ENCODE measurements at regions not wholly inside any gene's neighbourhood (a gene's known extent, or its start where the extent isn't known, plus 50 kb on each side); places are given as distances from the start of the nearest gene placed in this dataset.

DNA sequence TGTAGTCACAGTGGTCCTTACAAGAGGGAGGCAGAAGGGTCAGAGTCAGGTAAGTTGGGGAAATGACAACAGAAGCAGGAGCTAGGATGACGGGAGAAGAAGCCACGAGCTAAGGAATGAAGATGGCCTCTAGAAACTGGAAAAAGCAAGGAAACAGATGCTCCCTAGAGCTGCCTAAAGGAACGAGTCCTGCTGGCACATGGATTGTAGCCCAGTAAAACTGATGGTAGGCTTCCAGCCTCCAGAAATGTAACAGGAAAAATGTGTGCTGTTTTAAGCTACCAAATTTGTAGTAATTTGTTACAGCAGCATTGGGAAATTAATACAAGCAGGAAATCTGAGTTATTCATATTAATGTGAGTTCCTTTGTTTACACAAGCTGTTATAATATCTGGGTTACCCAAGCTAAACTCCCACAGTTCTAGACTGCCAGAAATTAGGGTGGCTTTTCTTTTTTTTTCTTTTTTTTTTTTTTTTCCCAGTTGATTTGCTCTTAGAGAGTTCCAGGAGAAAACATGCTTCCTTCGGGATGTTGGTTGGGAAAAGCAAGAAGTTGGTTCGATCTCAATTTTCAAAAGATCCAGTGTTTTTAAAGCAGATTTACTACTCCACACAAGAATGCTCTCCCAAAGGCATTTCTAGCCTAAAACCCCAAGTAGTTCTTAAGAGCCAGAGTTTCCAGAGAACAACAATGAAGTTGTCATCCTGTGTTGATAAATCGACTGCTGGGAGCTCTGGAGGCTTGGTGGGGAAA, 400.0 kb upstream of the SLC24A2 start:
- Histone ChIP-seq H3K9me3 (ENCODE audit: insufficient read depth, low read length) (peaks cover 14% of the 10 kb centered on the region; the same call in 1 of the 2 replicates), H3K36me3 (ENCODE audit: insufficient read depth, insufficient read length, low read length) (no peaks in the 10 kb centered on the region), H3K4me1 (ENCODE audit: insufficient read depth, insufficient read length) (peaks cover 2% of the 10 kb centered on the region), H3K4me3 (ENCODE audit: insufficient read length, low read depth) (no peak overlapping the region), H3K9ac (ENCODE audit: insufficient read length, low read depth) (no peak overlapping the region), H3K27me3 (ENCODE audit: insufficient read depth, insufficient read length) (no peaks in the 10 kb centered on the region)
- no peak for DNase-seq (ENCODE audit: low read depth, low spot score)
- TF ChIP-seq SUZ12 (IDR thresholded peaks at IDR 0.05; ENCODE audit: extremely low read depth, insufficient read depth, insufficient read length) (no peak), YY1 (IDR thresholded peaks at IDR 0.05; ENCODE audit: insufficient read depth, insufficient read length) (no peak), ZNF274 (IDR thresholded peaks at IDR 0.05; ENCODE audit: low read depth, low read length) (no peak)

GRCh38 chr9:20187318-20187717, 398.5 kb upstream of the SLC24A2 start:
- H3K9me3 ChIP-seq (ENCODE audit: insufficient read depth, low read length), result 0 out of 2 replicates have a peak, but pooled peaks cover 6% of the 10 kb centered on the region
- no peak overlapping the region for H3K9ac ChIP-seq (ENCODE audit: insufficient read length, low read depth)
- H3K36me3 ChIP-seq (ENCODE audit: insufficient read depth, insufficient read length, low read length), result no peaks in the 10 kb centered on the region
- H3K4me1 ChIP-seq (ENCODE audit: insufficient read depth, insufficient read length), result peaks cover 2% of the 10 kb centered on the region
- H3K27me3 ChIP-seq (ENCODE audit: insufficient read depth, insufficient read length), result no peaks in the 10 kb centered on the region
- no peak for TF ChIP-seq YY1 (IDR thresholded peaks at IDR 0.05; ENCODE audit: insufficient read depth, insufficient read length)
- TF ChIP-seq ZNF274 (IDR thresholded peaks at IDR 0.05; ENCODE audit: low read depth, low read length), result no peak
- no peak for TF ChIP-seq SUZ12 (IDR thresholded peaks at IDR 0.05; ENCODE audit: extremely low read depth, insufficient read depth, insufficient read length)
- no peak overlapping the region for H3K4me3 ChIP-seq (ENCODE audit: insufficient read length, low read depth)
- DNase-seq (ENCODE audit: low read depth, low spot score), result no peak

GRCh38 chr9:20186823-20187222, 398.0 kb upstream of the SLC24A2 start:
- Histone ChIP-seq H3K9ac (ENCODE audit: insufficient read length, low read depth) (no peak overlapping the region), H3K4me3 (ENCODE audit: insufficient read length, low read depth) (no peak overlapping the region), H3K36me3 (ENCODE audit: insufficient read depth, insufficient read length, low read length) (no peaks in the 10 kb centered on the region), H3K27me3 (ENCODE audit: insufficient read depth, insufficient read length) (no peaks in the 10 kb centered on the region), H3K4me1 (ENCODE audit: insufficient read depth, insufficient read length) (peaks cover 2% of the 10 kb centered on the region), H3K9me3 (ENCODE audit: insufficient read depth, low read length) (0 out of 2 replicates have a peak, but pooled peaks cover 1% of the 10 kb centered on the region)
- DNase-seq (ENCODE audit: low read depth, low spot score), result no peak
- no peak for TF ChIP-seq YY1 (IDR thresholded peaks at IDR 0.05; ENCODE audit: insufficient read depth, insufficient read length)
- TF ChIP-seq SUZ12 (IDR thresholded peaks at IDR 0.05; ENCODE audit: extremely low read depth, insufficient read depth, insufficient read length), result no peak
- TF ChIP-seq ZNF274 (IDR thresholded peaks at IDR 0.05; ENCODE audit: low read depth, low read length), result no peak

DNA sequence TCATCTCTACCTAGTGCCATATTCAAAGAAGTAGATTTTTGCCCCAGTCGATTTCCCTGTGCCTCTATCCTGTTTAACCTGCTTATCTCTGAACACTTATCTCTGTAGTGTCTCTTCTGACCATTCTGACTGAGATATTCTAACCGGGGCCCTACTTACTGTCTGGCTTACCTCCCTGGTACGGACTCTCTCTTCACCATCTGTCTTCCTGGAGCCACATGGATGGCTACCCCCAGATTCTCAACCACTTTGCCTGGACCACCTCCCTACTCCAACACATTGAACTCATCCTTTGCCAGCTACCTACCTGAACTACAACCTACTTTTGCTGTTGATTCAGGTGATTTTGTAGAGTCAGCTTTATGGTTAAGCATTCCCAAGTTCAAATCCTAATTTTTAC, 397.4 kb upstream of the SLC24A2 start:
- DNase-seq (ENCODE audit: low read depth, low spot score), result no peak
- Histone ChIP-seq H3K4me3 (ENCODE audit: insufficient read length, low read depth) (no peak overlapping the region), H3K36me3 (ENCODE audit: insufficient read depth, insufficient read length, low read length) (no peaks in the 10 kb centered on the region), H3K9me3 (ENCODE audit: insufficient read depth, low read length) (no peaks in the 10 kb centered on the region), H3K27me3 (ENCODE audit: insufficient read depth, insufficient read length) (no peaks in the 10 kb centered on the region), H3K9ac (ENCODE audit: insufficient read length, low read depth) (no peak overlapping the region), H3K4me1 (ENCODE audit: insufficient read depth, insufficient read length) (peaks cover 2% of the 10 kb centered on the region)
- TF ChIP-seq ZNF274 (IDR thresholded peaks at IDR 0.05; ENCODE audit: low read depth, low read length) (no peak), YY1 (IDR thresholded peaks at IDR 0.05; ENCODE audit: insufficient read depth, insufficient read length) (no peak), SUZ12 (IDR thresholded peaks at IDR 0.05; ENCODE audit: extremely low read depth, insufficient read depth, insufficient read length) (no peak)

DNA sequence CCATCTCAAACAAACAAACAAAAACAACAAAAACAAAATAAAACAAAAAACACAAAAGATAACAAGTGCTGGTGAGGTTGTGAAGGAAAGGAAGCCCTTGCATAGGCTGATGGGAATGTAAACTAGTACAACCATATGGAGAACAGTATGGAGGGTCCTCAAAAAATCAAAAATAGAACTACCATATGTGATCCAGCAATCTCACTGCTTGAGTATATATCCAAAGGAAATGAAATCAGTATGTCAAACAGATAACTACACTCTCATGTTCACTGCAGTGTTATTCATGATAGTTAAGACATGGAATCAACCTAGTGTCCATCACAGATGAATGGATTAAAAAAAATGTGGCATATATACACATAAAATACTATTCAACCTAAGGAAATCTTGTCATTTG, 395.7 kb upstream of the SLC24A2 start:
- H3K9me3 ChIP-seq (ENCODE audit: insufficient read depth, low read length), result no peaks in the 10 kb centered on the region
- no peaks in the 10 kb centered on the region for H3K27me3 ChIP-seq (ENCODE audit: insufficient read depth, insufficient read length)
- no peaks in the 10 kb centered on the region for H3K4me1 ChIP-seq (ENCODE audit: insufficient read depth, insufficient read length)
- no peak for TF ChIP-seq ZNF274 (IDR thresholded peaks at IDR 0.05; ENCODE audit: low read depth, low read length)
- TF ChIP-seq SUZ12 (IDR thresholded peaks at IDR 0.05; ENCODE audit: extremely low read depth, insufficient read depth, insufficient read length), result no peak
- no peak overlapping the region for H3K9ac ChIP-seq (ENCODE audit: insufficient read length, low read depth)
- no peak for DNase-seq (ENCODE audit: low read depth, low spot score)
- H3K4me3 ChIP-seq (ENCODE audit: insufficient read length, low read depth), result no peak overlapping the region
- H3K36me3 ChIP-seq (ENCODE audit: insufficient read depth, insufficient read length, low read length), result no peaks in the 10 kb centered on the region

- Histone ChIP-seq H3K4me3 (ENCODE audit: insufficient read length, low read depth) (no peak overlapping the region), H3K9ac (ENCODE audit: insufficient read length, low read depth) (no peak overlapping the region), H3K4me1 (ENCODE audit: insufficient read depth, insufficient read length) (no peaks in the 10 kb centered on the region), H3K9me3 (ENCODE audit: insufficient read depth, low read length) (no peaks in the 10 kb centered on the region), H3K36me3 (ENCODE audit: insufficient read depth, insufficient read length, low read length) (no peaks in the 10 kb centered on the region), H3K27me3 (ENCODE audit: insufficient read depth, insufficient read length) (no peaks in the 10 kb centered on the region)
- no peak for DNase-seq (ENCODE audit: low read depth, low spot score)
- TF ChIP-seq ZNF274 (IDR thresholded peaks at IDR 0.05; ENCODE audit: low read depth, low read length) (no peak), SUZ12 (IDR thresholded peaks at IDR 0.05; ENCODE audit: extremely low read depth, insufficient read depth, insufficient read length) (no peak), YY1 (IDR thresholded peaks at IDR 0.05; ENCODE audit: insufficient read depth, insufficient read length) (no peak)
Observed at GRCh38 chr9:20178679-20179078, 389.8 kb upstream of the SLC24A2 start.

GRCh38 chr9:20178197-20178596, 389.4 kb upstream of the SLC24A2 start:
- Histone ChIP-seq H3K9me3 (ENCODE audit: insufficient read depth, low read length) (no peaks in the 10 kb centered on the region), H3K4me3 (ENCODE audit: insufficient read length, low read depth) (no peak overlapping the region), H3K4me1 (ENCODE audit: insufficient read depth, insufficient read length) (no peaks in the 10 kb centered on the region), H3K9ac (ENCODE audit: insufficient read length, low read depth) (no peak overlapping the region), H3K36me3 (ENCODE audit: insufficient read depth, insufficient read length, low read length) (no peaks in the 10 kb centered on the region), H3K27me3 (ENCODE audit: insufficient read depth, insufficient read length) (no peaks in the 10 kb centered on the region)
- no peak for DNase-seq (ENCODE audit: low read depth, low spot score)
- TF ChIP-seq SUZ12 (IDR thresholded peaks at IDR 0.05; ENCODE audit: extremely low read depth, insufficient read depth, insufficient read length) (no peak), ZNF274 (IDR thresholded peaks at IDR 0.05; ENCODE audit: low read depth, low read length) (no peak), YY1 (IDR thresholded peaks at IDR 0.05; ENCODE audit: insufficient read depth, insufficient read length) (no peak)
